H1 (cell line): ENCODE measurements at regions not wholly inside any gene's neighbourhood (a gene's known extent, or its start where the extent isn't known, plus 50 kb on each side); places are given as distances from the start of the nearest gene placed in this dataset.

ENCODE experiments used
- CTBP2 ChIP-seq: IDR thresholded peaks from 2 replicates; pipeline ENCODE4 v1.7.0; 2011; ENCODE audit warnings: borderline replicate concordance, mild to moderate bottlenecking, moderate library complexity, mixed read lengths, low read length; ENCODE audit not compliant: insufficient read depth, insufficient read length
- KDM4A ChIP-seq: IDR thresholded peaks from one replicate; pipeline ENCODE4 v1.7.1; 2012; ENCODE audit warnings: low read depth, mild to moderate bottlenecking, moderate library complexity, low read length, inconsistent platforms; ENCODE audit not compliant: severe bottlenecking
- KDM5A ChIP-seq: fragments of 200-600 bp; IDR thresholded peaks from 2 replicates; pipeline ENCODE4 v1.7.1; 2012; ENCODE audit warnings: mild to moderate bottlenecking, low read length, inconsistent platforms, mixed read lengths
- NANOG ChIP-seq: IDR thresholded peaks from 2 replicates; pipeline ENCODE4 v1.6.1; 2011; ENCODE audit warnings: low read length, low read depth, mild to moderate bottlenecking, inconsistent platforms; ENCODE audit not compliant: insufficient read depth, poor library complexity, severe bottlenecking
- NRF1 ChIP-seq: IDR thresholded peaks from 2 replicates; pipeline ENCODE4 v1.6.1; 2011; ENCODE audit warnings: mild to moderate bottlenecking, low read depth, low read length, improper control_type of control experiment
- PHF8 ChIP-seq: fragments of 200-600 bp; sonication (generic); conservative IDR thresholded peaks from 2 replicates; pipeline ENCODE4 v1.7.1; 2012; ENCODE audit warnings: low read depth, mild to moderate bottlenecking, inconsistent platforms, low read length, moderate library complexity
- POU5F1 ChIP-seq: IDR thresholded peaks from 2 replicates; pipeline ENCODE4 v1.6.1; 2011; ENCODE audit warnings: low read depth, mild to moderate bottlenecking, low read length, moderate library complexity
- TAF7 ChIP-seq: optimal IDR thresholded peaks from 2 replicates; pipeline ENCODE3; 2011; ENCODE audit warnings: low read depth, mild to moderate bottlenecking, inconsistent platforms, low read length, moderate library complexity, borderline replicate concordance
- TCF12 ChIP-seq: IDR thresholded peaks from 2 replicates; pipeline ENCODE4 v1.6.1; 2011; ENCODE audit warnings: low read depth, mild to moderate bottlenecking, low read length
- TEAD4 ChIP-seq: IDR thresholded peaks from 2 replicates; pipeline ENCODE4 v1.6.1; 2012; ENCODE audit warnings: low read depth, low read length, inconsistent platforms, mixed read lengths

DNA sequence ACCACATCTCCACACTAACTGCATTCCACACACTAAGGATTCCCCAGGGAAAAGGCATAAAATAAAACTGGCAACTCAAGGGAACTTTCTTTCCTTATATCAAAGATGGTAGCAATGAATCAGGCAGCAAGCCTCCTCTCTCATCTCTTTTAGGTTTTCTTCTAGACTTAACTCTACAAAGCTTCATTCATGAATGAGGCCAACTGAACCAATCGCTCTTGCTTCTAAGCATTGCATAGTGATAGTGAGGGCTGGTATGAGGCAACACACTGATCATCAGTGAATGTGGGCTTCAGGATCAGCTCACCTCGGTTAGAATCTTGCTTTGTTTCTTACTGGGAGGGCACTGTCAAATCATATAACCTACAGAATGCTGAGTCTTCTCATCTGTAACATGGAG is 1090.7 kb upstream of the MIR17HG start (continued):
- TF ChIP-seq PHF8 (no peak), TEAD4 (no peak), CTBP2 (no peak), POU5F1 (no peak), KDM4A (no peak), NRF1 (no peak), TAF7 (no peak), TCF12 (no peak), NANOG (no peak), KDM5A (no peak)
- TF ChIP-seq, all 59 proteins: peak for 0
